ENCODE measurements at regions not wholly inside any gene's neighbourhood (a gene's known extent, or its start where the extent isn't known, plus 50 kb on each side); places are given as distances from the start of the nearest gene placed in this dataset.

DNA sequence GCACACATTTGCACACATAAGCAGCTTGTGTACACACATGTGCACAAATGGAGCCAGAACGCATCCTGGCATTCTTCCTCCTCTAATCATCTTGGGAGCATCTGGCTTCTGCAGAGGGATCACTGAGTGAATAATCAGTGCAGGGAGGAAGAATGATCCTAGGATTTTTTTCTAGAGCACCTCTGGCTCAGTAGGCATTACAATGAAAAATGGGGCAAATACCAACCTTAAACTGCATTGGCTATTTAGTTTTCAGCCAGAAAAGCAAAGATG lies 205.7 kb upstream of the TCF21 start:
- TF ChIP-seq SUZ12 (IDR thresholded peaks at IDR 0.05; ENCODE audit: extremely low read depth, insufficient read depth, insufficient read length), result no peak
- TF ChIP-seq YY1 (IDR thresholded peaks at IDR 0.05; ENCODE audit: insufficient read depth, insufficient read length), result no peak
- no peak for TF ChIP-seq ZNF274 (IDR thresholded peaks at IDR 0.05; ENCODE audit: low read depth, low read length)
